ENCODE measurements at regions not wholly inside any gene's neighbourhood (a gene's known extent, or its start where the extent isn't known, plus 50 kb on each side); places are given as distances from the start of the nearest gene placed in this dataset.
"Not testable (repeated sequence)": the region's sequence is repeated elsewhere in the genome, so short reads cannot be mapped to it uniquely, and the experiment has no call there.

- no peak for DNase-seq (ENCODE audit: low spot score)
- H3K4me1 Mint-ChIP-seq (ENCODE audit: low read depth): peaks cover 10% of the 10 kb centered on the region
- H3K27ac Mint-ChIP-seq (ENCODE audit: unreplicated experiment): peak overlapping the region; percentile 68
- H3K36me3 Mint-ChIP-seq (ENCODE audit: low read depth): no peaks in the 10 kb centered on the region
- TF ChIP-seq CTCF (IDR thresholded peaks at IDR 0.05): no peak
- H3K9me3 Mint-ChIP-seq (ENCODE audit: low read depth): no peaks in the 10 kb centered on the region
- no peak overlapping the region for H3K4me3 Mint-ChIP-seq (ENCODE audit: unreplicated experiment)
- H3K27me3 Mint-ChIP-seq (ENCODE audit: low read depth): peaks cover 2% of the 10 kb centered on the region
These were observed 255.6 kb downstream of the OSR1 start for GRCh38 chr2:19102696-19103423.

GRCh38 chr2:19101968-19102367 lies 256.5 kb downstream of the OSR1 start:
- H3K4me1 Mint-ChIP-seq (ENCODE audit: low read depth): peaks cover 10% of the 10 kb centered on the region

GRCh38 chr2:19100570-19100969 lies 257.9 kb downstream of the OSR1 start:
- H3K4me1 Mint-ChIP-seq (ENCODE audit: low read depth): peaks cover 10% of the 10 kb centered on the region
- DNase-seq (ENCODE audit: low spot score): no peak
- no peak for TF ChIP-seq CTCF (IDR thresholded peaks at IDR 0.05)

More at GRCh38 chr2:19101968-19102367, 256.5 kb downstream of the OSR1 start:
- Mint-ChIP-seq H3K27me3 (ENCODE audit: low read depth) (peaks cover 2% of the 10 kb centered on the region), H3K4me3 (ENCODE audit: unreplicated experiment) (no peak overlapping the region), H3K27ac (ENCODE audit: unreplicated experiment) (no peak overlapping the region), H3K9me3 (ENCODE audit: low read depth) (no peaks in the 10 kb centered on the region), H3K36me3 (ENCODE audit: low read depth) (no peaks in the 10 kb centered on the region)
- TF ChIP-seq CTCF (IDR thresholded peaks at IDR 0.05): no peak
- no peak for DNase-seq (ENCODE audit: low spot score)

GRCh38 chr2:19099181-19099580 lies 259.2 kb downstream of the OSR1 start:
- Mint-ChIP-seq H3K4me3 (ENCODE audit: unreplicated experiment) (no peak overlapping the region), H3K9me3 (ENCODE audit: low read depth) (peaks cover under 1% of the 10 kb centered on the region), H3K36me3 (ENCODE audit: low read depth) (no peaks in the 10 kb centered on the region), H3K27me3 (ENCODE audit: low read depth) (no peaks in the 10 kb centered on the region), H3K4me1 (ENCODE audit: low read depth) (peaks cover 10% of the 10 kb centered on the region), H3K27ac (ENCODE audit: unreplicated experiment) (no peak overlapping the region)
- no peak for DNase-seq (ENCODE audit: low spot score)
- TF ChIP-seq CTCF (IDR thresholded peaks at IDR 0.05): no peak

More at GRCh38 chr2:19100570-19100969, 257.9 kb downstream of the OSR1 start:
- Mint-ChIP-seq H3K36me3 (ENCODE audit: low read depth) (no peaks in the 10 kb centered on the region), H3K9me3 (ENCODE audit: low read depth) (no peaks in the 10 kb centered on the region), H3K4me3 (ENCODE audit: unreplicated experiment) (no peak overlapping the region), H3K27ac (ENCODE audit: unreplicated experiment) (no peak overlapping the region), H3K27me3 (ENCODE audit: low read depth) (peaks cover under 1% of the 10 kb centered on the region)

GRCh38 chr2:19098467-19099160 lies 259.8 kb downstream of the OSR1 start:
- DNase-seq (ENCODE audit: low spot score): no peak
- H3K36me3 Mint-ChIP-seq (ENCODE audit: low read depth): no peaks in the 10 kb centered on the region
- no peak for TF ChIP-seq CTCF (IDR thresholded peaks at IDR 0.05)
- H3K4me3 Mint-ChIP-seq (ENCODE audit: unreplicated experiment): no peak overlapping the region
- H3K27ac Mint-ChIP-seq (ENCODE audit: unreplicated experiment): no peak overlapping the region
- no peaks in the 10 kb centered on the region for H3K27me3 Mint-ChIP-seq (ENCODE audit: low read depth)
- peaks cover 2% of the 10 kb centered on the region for H3K9me3 Mint-ChIP-seq (ENCODE audit: low read depth)
- H3K4me1 Mint-ChIP-seq (ENCODE audit: low read depth): peaks cover 10% of the 10 kb centered on the region

- H3K4me3 Mint-ChIP-seq (ENCODE audit: unreplicated experiment); DNase-seq (ENCODE audit: low spot score); H3K27ac Mint-ChIP-seq (ENCODE audit: unreplicated experiment); H3K9me3 Mint-ChIP-seq (ENCODE audit: low read depth); H3K27me3 Mint-ChIP-seq (ENCODE audit: low read depth); H3K36me3 Mint-ChIP-seq (ENCODE audit: low read depth); H3K4me1 Mint-ChIP-seq (ENCODE audit: low read depth): not testable (repeated sequence)
These were observed 268.9 kb downstream of the OSR1 start for GRCh38 chr2:19089476-19089875.
